C4-2B (cell line): ENCODE measurements at regions not wholly inside any gene's neighbourhood (a gene's known extent, or its start where the extent isn't known, plus 50 kb on each side); places are given as distances from the start of the nearest gene placed in this dataset.

ENCODE experiments used
- ZFX ChIP-seq: fragments of 450-650 bp; IDR thresholded peaks from 2 replicates; pipeline ENCODE4 v1.6.1; 2017
- TF ChIP-seq, protein P1 (sequence below): fragments of 450-650 bp; conservative IDR thresholded peaks from 2 replicates; pipeline ENCODE4 v1.5.1; 2017; ENCODE audit warnings: mild to moderate bottlenecking

GRCh38 chr3:40885430-40885829, 313.9 kb upstream of the CTNNB1 start:
- TF ChIP-seq, protein P1, sequence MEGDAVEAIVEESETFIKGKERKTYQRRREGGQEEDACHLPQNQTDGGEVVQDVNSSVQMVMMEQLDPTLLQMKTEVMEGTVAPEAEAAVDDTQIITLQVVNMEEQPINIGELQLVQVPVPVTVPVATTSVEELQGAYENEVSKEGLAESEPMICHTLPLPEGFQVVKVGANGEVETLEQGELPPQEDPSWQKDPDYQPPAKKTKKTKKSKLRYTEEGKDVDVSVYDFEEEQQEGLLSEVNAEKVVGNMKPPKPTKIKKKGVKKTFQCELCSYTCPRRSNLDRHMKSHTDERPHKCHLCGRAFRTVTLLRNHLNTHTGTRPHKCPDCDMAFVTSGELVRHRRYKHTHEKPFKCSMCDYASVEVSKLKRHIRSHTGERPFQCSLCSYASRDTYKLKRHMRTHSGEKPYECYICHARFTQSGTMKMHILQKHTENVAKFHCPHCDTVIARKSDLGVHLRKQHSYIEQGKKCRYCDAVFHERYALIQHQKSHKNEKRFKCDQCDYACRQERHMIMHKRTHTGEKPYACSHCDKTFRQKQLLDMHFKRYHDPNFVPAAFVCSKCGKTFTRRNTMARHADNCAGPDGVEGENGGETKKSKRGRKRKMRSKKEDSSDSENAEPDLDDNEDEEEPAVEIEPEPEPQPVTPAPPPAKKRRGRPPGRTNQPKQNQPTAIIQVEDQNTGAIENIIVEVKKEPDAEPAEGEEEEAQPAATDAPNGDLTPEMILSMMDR = no peak
- no peak for TF ChIP-seq ZFX
